Body of pancreas (tissue), 4 donors: ENCODE measurements at regions not wholly inside any gene's neighbourhood (a gene's known extent, or its start where the extent isn't known, plus 50 kb on each side); places are given as distances from the start of the nearest gene placed in this dataset.

Experiments
- CTCF ChIP-seq, 7 experiments: fragments of 450-650 bp in 4 of 7; fragments of 200-600 bp in 3 of 7; sonication (generic) in 3 of 7; IDR thresholded peaks; one replicate each; pipeline ENCODE4 v1.5.1; 2016 to 2019; ENCODE audit warnings: antibody characterized with exemption in 7 of 7
- POLR2A ChIP-seq, 3 donors: fragments of 450-650 bp; IDR thresholded peaks; one replicate each; pipeline ENCODE4 v1.6.1; 2016; ENCODE audit warnings: antibody characterized with exemption in 3 of 3, mild to moderate bottlenecking in 2 of 3

- no peak for TF ChIP-seq CTCF (IDR thresholded peaks at IDR 0.05)
- TF ChIP-seq POLR2A (IDR thresholded peaks at IDR 0.05): no peak
Measured at GRCh38 chr5:124420952-124421351, 325.5 kb downstream of the ZNF608 start.
